GM13976 (cell line): ENCODE measurements at regions not wholly inside any gene's neighbourhood (a gene's known extent, or its start where the extent isn't known, plus 50 kb on each side); places are given as distances from the start of the nearest gene placed in this dataset.

Experiments
- DNase-seq: peaks from one replicate; pipeline ENCODE4 v3.0.0; 2012; ENCODE audit warnings: low spot score
- in situ Hi-C: fragments of 300-500 bp; cut with MboI; formaldehyde crosslinking; loops from one replicate; pipeline ENCODE4 v1.12.0; 2022; ENCODE audit warnings: low sequenced_read_pairs, mixed read lengths, inconsistent platforms; ENCODE audit not compliant: unreplicated experiment
- TF ChIP-seq, protein P1 (sequence below): IDR thresholded peaks from 2 replicates; pipeline ENCODE4 v1.5.1; 2012; ENCODE audit warnings: borderline replicate concordance, mild to moderate bottlenecking; ENCODE audit not compliant: insufficient read depth; ENCODE audit errors: extremely low read depth, missing control alignments, control extremely low read depth

DNA sequence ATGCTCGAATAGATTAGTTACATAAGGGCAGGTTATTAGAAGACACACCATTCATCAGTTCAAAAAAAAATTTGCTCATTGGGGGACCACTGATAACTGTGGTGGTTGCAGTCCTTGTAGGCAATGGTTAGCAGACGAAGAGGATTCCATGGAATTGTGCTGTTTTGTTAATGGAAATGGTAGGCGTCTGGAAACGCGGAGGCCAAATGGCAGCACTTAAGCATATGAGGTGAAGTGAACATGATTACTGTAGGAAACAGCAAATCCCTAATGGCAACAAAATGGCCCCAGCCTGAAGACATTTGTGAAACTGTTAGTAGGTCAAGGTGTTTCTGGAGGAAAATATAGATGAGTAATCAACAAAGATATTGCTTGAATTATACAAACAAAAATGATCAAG is 535.4 kb upstream of the PTPRD start:
- TF ChIP-seq, protein P1, sequence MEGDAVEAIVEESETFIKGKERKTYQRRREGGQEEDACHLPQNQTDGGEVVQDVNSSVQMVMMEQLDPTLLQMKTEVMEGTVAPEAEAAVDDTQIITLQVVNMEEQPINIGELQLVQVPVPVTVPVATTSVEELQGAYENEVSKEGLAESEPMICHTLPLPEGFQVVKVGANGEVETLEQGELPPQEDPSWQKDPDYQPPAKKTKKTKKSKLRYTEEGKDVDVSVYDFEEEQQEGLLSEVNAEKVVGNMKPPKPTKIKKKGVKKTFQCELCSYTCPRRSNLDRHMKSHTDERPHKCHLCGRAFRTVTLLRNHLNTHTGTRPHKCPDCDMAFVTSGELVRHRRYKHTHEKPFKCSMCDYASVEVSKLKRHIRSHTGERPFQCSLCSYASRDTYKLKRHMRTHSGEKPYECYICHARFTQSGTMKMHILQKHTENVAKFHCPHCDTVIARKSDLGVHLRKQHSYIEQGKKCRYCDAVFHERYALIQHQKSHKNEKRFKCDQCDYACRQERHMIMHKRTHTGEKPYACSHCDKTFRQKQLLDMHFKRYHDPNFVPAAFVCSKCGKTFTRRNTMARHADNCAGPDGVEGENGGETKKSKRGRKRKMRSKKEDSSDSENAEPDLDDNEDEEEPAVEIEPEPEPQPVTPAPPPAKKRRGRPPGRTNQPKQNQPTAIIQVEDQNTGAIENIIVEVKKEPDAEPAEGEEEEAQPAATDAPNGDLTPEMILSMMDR: no peak
- DNase-seq: no peak
- in situ Hi-C loops: no loop called here

DNA sequence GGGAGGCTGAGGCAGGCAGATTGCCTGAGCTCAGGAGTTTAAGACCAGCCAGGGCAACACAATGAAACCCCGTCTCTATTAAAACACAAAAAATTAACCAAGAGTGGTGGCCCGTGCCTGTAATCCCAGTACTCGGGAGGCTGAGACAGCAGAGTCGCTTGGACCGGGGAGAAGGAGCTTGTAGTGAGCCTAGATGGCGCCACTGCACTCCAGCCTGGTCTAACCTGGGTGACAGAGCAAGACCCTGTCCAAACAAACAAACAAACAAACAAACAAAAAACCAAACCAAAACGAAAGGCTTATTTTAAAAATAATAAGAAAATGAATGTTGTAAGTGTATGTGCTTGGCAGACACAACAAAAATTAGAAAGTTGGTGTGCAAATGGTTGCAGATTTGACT is 536.3 kb upstream of the PTPRD start:
- in situ Hi-C loops: no loop called here
- no peak for DNase-seq

DNA sequence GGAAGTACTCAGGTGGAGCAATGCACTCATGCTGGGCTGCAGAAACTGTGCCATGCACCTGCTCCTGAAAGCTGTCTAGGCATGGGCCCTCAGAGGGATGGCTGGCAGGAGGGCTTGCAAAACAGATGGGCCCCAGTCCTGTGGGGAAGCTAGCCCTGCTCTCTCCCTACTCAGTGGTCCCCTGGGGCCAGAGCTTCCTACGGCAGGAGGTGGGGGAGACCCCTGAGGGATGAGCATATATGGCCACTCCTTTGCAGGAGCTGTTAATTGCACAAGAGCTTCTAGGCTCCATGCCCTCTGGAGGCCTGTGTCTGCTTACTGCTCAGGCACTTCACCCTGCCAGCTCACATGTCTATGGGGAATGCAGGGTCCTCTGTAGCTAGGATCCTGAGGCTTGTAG is 545.3 kb upstream of the PTPRD start:
- DNase-seq: no peak
- TF ChIP-seq, protein P1: no peak
- in situ Hi-C loops: no loop called here

More for the DNA sequence above, 536.3 kb upstream of the PTPRD start:
- TF ChIP-seq, protein P1: no peak

DNA sequence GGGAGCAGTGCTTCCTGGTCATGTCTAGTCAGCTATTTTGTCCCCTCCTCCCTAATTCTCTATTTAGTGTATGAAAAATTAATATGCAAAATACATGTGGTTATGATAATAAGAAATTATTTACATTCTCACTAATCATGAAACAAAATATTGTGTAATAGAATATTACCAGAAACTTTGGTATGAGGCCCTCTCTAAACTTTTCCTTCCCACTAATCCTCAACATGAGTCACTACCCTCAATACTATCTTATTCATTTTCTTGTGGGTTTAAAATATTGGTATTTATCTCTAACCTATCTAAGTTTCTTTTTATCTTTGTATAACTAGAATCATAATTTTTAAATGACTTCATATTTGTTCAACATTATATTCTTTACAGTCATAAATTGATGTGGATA is 545.9 kb upstream of the PTPRD start:
- in situ Hi-C loops: no loop called here
- DNase-seq: no peak
- TF ChIP-seq, protein P1: no peak

DNA sequence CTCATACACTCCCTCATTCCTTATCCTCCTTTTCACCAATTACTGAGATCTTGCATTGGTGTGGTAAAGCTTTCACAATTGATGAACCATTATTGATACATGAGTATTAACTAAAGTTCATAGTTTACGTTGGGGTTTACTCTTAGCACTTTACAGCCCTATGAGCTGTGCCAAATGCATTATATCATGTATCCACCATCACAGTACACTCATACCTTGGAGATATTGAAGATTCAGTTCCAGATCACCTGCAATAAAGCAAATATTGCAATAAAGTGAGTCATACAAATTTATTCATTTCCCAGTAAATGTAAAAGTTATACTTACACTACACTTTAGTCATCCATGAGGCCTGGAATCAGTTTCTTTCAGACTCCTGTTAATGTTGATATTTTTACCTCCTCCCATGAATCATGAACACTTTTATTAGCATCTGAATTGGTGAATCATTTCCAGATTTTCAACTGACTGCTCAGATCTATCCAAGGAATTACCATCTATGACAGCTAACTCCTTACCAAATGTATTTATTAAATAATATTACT is 546.6 kb upstream of the PTPRD start:
- TF ChIP-seq, protein P1: no peak
- no peak for DNase-seq
- in situ Hi-C loops: no loop called here

DNA sequence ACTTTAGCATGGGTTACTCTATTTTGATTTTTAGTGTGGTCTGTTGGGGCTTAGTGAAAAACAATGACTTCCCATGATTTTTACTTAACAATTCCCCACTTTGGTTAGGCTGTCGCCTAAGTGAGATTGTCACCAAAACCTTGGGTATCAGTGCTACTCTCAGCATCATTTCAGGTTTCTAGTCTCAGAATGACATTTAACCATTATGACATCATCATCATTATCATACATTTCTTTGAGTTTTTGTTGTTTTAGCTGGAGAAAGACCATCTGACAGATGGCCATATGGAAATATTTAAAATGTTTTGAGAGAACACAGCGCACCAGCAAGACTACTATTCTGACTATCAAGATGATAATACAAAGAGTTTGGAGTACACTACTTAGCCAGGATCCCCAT is 551.0 kb upstream of the PTPRD start:
- in situ Hi-C loops: no loop called here
- DNase-seq: no peak
- TF ChIP-seq, protein P1: no peak

DNA sequence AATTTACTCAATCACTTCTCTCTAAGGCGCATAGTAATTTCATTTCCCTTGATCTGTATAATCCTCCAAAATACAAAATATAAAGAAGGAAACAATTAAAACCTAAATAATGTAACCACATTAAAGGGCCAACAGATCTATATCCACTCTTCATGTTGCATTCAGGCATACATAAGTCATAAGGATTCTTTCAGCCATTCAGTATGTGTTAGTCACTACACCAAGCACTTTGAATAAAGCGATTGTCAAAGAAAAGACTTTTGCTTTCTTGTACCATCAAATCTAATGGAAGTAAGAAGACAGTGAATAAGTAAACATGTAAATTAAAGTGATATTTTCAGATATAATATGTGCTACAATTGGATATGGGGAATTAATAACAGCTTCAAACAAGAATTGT is 569.2 kb upstream of the PTPRD start:
- TF ChIP-seq, protein P1: no peak
- no peak for DNase-seq
- in situ Hi-C loops: no loop called here
